ENCODE measurements at regions not wholly inside any gene's neighbourhood (a gene's known extent, or its start where the extent isn't known, plus 50 kb on each side); places are given as distances from the start of the nearest gene placed in this dataset.
"Not testable (repeated sequence)": the region's sequence is repeated elsewhere in the genome, so short reads cannot be mapped to it uniquely, and the experiment has no call there.

- no peak overlapping the region for H3K27ac ChIP-seq
- ATAC-seq (no peak), DNase-seq (no peak)
- no peaks in the 10 kb centered on the region for H3K9me3 ChIP-seq
- TF ChIP-seq CTCF (IDR thresholded peaks at IDR 0.05) = no peak
- no peak for TF ChIP-seq POLR2A (IDR thresholded peaks at IDR 0.05)
- H3K4me3 ChIP-seq = no peak overlapping the region
- 89 to 91% methylated on average over 1 of the region's 1 CpG for WGBS, 2 donors
- no peaks in the 10 kb centered on the region for H3K36me3 ChIP-seq (replicated peaks in 1 of 2; ENCODE audit: insufficient read depth in 1 of 2, low read depth in 2 of 2)
- no peaks in the 10 kb centered on the region for H3K4me1 ChIP-seq
- no peaks in the 10 kb centered on the region for H3K27me3 ChIP-seq
- intact Hi-C loops (cut with DNase I) = no loop called here
Measured at GRCh38 chr10:21289961-21290360, 235.5 kb downstream of the SKIDA1 start.

GRCh38 chr10:21289271-21289670, 236.2 kb downstream of the SKIDA1 start:
- no peaks in the 10 kb centered on the region for H3K9me3 ChIP-seq
- ATAC-seq (no peak), DNase-seq (no peak)
- no peaks in the 10 kb centered on the region for H3K27me3 ChIP-seq
- H3K4me3 ChIP-seq = no peak overlapping the region
- WGBS, 2 donors = 77 to 84% methylated on average over 3 of the region's 3 CpGs
- H3K4me1 ChIP-seq = no peaks in the 10 kb centered on the region
- TF ChIP-seq CTCF (IDR thresholded peaks at IDR 0.05) (no peak), POLR2A (IDR thresholded peaks at IDR 0.05) (no peak)
- no peaks in the 10 kb centered on the region for H3K36me3 ChIP-seq (replicated peaks in 1 of 2; ENCODE audit: insufficient read depth in 1 of 2, low read depth in 2 of 2)
- intact Hi-C loops (cut with DNase I) = no loop called here
- no peak overlapping the region for H3K27ac ChIP-seq

- H3K27ac ChIP-seq = no peak overlapping the region
- H3K4me3 ChIP-seq = no peak overlapping the region
- ATAC-seq (no peak), DNase-seq (no peak)
- TF ChIP-seq POLR2A (IDR thresholded peaks at IDR 0.05) (no peak), CTCF (IDR thresholded peaks at IDR 0.05) (no peak)
- WGBS, 2 donors = 81 to 84% methylated on average over 4 of the region's 4 CpGs
- H3K9me3 ChIP-seq = no peaks in the 10 kb centered on the region
- H3K4me1 ChIP-seq = no peaks in the 10 kb centered on the region
- no peaks in the 10 kb centered on the region for H3K27me3 ChIP-seq
- H3K36me3 ChIP-seq (replicated peaks in 1 of 2; ENCODE audit: insufficient read depth in 1 of 2, low read depth in 2 of 2) = no peaks in the 10 kb centered on the region
- intact Hi-C loops (cut with DNase I) = no loop called here
Measured at GRCh38 chr10:21285742-21286331, 239.6 kb downstream of the SKIDA1 start.

GRCh38 chr10:21285207-21285606, 240.3 kb downstream of the SKIDA1 start:
- Histone ChIP-seq H3K36me3 (replicated peaks in 1 of 2; ENCODE audit: insufficient read depth in 1 of 2, low read depth in 2 of 2) (no peaks in the 10 kb centered on the region), H3K27ac (no peak overlapping the region), H3K27me3 (no peaks in the 10 kb centered on the region), H3K4me3 (no peak overlapping the region), H3K9me3 (no peaks in the 10 kb centered on the region), H3K4me1 (no peaks in the 10 kb centered on the region)
- 47 to 67% methylated on average over 4 of the region's 4 CpGs for WGBS, 2 donors
- TF ChIP-seq POLR2A (IDR thresholded peaks at IDR 0.05) = no peak
- no peak for TF ChIP-seq CTCF (IDR thresholded peaks at IDR 0.05)
- intact Hi-C loops (cut with DNase I) = no loop called here
- DNase-seq = no peak
- ATAC-seq = no peak

- Histone ChIP-seq H3K36me3 (replicated peaks in 1 of 2; ENCODE audit: insufficient read depth in 1 of 2, low read depth in 2 of 2) (no peaks in the 10 kb centered on the region), H3K4me1 (no peaks in the 10 kb centered on the region), H3K9me3 (no peaks in the 10 kb centered on the region), H3K27ac (no peak overlapping the region), H3K4me3 (no peak overlapping the region), H3K27me3 (no peaks in the 10 kb centered on the region)
- no peak for TF ChIP-seq CTCF (IDR thresholded peaks at IDR 0.05)
- no peak for TF ChIP-seq POLR2A (IDR thresholded peaks at IDR 0.05)
- ATAC-seq (no peak), DNase-seq (no peak)
- intact Hi-C loops (cut with DNase I) = no loop called here
- WGBS, 2 donors = 72 to 76% methylated on average over 2 of the region's 2 CpGs
Measured at GRCh38 chr10:21284301-21284700, 241.2 kb downstream of the SKIDA1 start.

GRCh38 chr10:21283053-21283452, 242.4 kb downstream of the SKIDA1 start:
- ATAC-seq = not testable (repeated sequence)

More at GRCh38 chr10:21283053-21283452, 242.4 kb downstream of the SKIDA1 start:
- H3K9me3 ChIP-seq; DNase-seq; H3K4me1 ChIP-seq; H3K27ac ChIP-seq; H3K36me3 ChIP-seq (replicated peaks in 1 of 2; ENCODE audit: insufficient read depth in 1 of 2, low read depth in 2 of 2); H3K27me3 ChIP-seq; intact Hi-C loops (cut with DNase I); H3K4me3 ChIP-seq: not testable (repeated sequence)
- WGBS, 2 donors = 62 to 76% methylated on average over 6 of the region's 6 CpGs
